Right lobe of liver (tissue), 6 donors: ENCODE measurements at regions not wholly inside any gene's neighbourhood (a gene's known extent, or its start where the extent isn't known, plus 50 kb on each side); places are given as distances from the start of the nearest gene placed in this dataset.

ENCODE experiments used
- ATAC-seq, 4 donors: fragments of 200-7000 bp; cut with Tn5 transposase; one replicate each; pipeline ENCODE4 v1.9.1; 2020; ENCODE audit warnings: mild to moderate bottlenecking in 4 of 4, moderate library complexity in 4 of 4
- DNase-seq, 3 donors: peaks; one replicate each; pipeline ENCODE4 v3.0.0-alpha.2; 2020
- H3K27ac ChIP-seq, 3 donors: fragments of 200-600 bp; one replicate each; pipeline ENCODE4 v1.8.0; 2022
- H3K27me3 ChIP-seq, 2 donors: fragments of 200-600 bp; one replicate each; pipeline ENCODE4 v1.8.0; 2022
- H3K36me3 ChIP-seq, 4 donors: fragments of 200-600 bp; sonication (generic) in 1 of 4; one replicate each; pipeline versions ENCODE4 v1.5.1 to v1.8.0; 2017 to 2022; ENCODE audit warnings: control low read depth in 1 of 4
- H3K4me1 ChIP-seq, 4 donors: fragments of 200-600 bp; sonication (generic) in 1 of 4; one replicate each; pipeline versions ENCODE4 v1.5.1 to v1.8.0; 2017 to 2022; ENCODE audit warnings: control low read depth in 1 of 4
- H3K4me3 ChIP-seq, 3 donors: fragments of 200-600 bp; one replicate each; pipeline ENCODE4 v1.8.0; 2022
- H3K9me3 ChIP-seq, 4 donors: fragments of 200-600 bp; sonication (generic) in 1 of 4; one replicate each; pipeline versions ENCODE4 v1.5.1 to v1.8.0; 2017 to 2022; ENCODE audit warnings: control low read depth in 1 of 4
- CTCF ChIP-seq, 4 donors: fragments of 200-600 bp in 3 of 4; fragments of 450-650 bp in 1 of 4; IDR thresholded peaks; one replicate each; pipeline versions ENCODE4 v1.5.1 to v1.8.0; 2016 to 2022; ENCODE audit warnings: antibody characterized with exemption in 4 of 4, mild to moderate bottlenecking in 2 of 4
- POLR2A ChIP-seq: fragments of 450-650 bp; IDR thresholded peaks from one replicate; pipeline ENCODE4 v1.6.1; 2017; ENCODE audit warnings: antibody characterized with exemption, mild to moderate bottlenecking
- WGBS: methylation state at CpG from one replicate; pipeline ENCODE4 v1.1.6; 2018; ENCODE audit warnings: low coverage, low lambda C conversion rate; ENCODE audit not compliant: insufficient coverage; ENCODE audit errors: missing lambda C conversion rate; 5-methylcytosine and 5-hydroxymethylcytosine counted together
- intact Hi-C, 2 donors: fragments of 100-400 bp; cut with DNase I; formaldehyde crosslinking; loops; one replicate each; pipeline versions ENCODE4 v1.11.2 to v1.14.1; 2022
- donor health status: DM: no; HTN: yes; CAD: no.
- donor health status: DM: no; HTN: no; CAD: no.
- donor health status: DM: no; HTN: no; CAD: no.
- donor health status: DM: no; HTN: yes; CAD: no.
- donor health status: DM: no; HTN: yes; CAD: no.

GRCh38 chr18:77708826-77709506 is 459.3 kb downstream of the GALR1 start:
- intact Hi-C loops, result no loop called here
- Histone ChIP-seq H3K27me3 (no peaks in the 10 kb centered on the region), H3K27ac (no peak overlapping the region), H3K4me1 (no peaks in the 10 kb centered on the region), H3K36me3 (no peaks in the 10 kb centered on the region), H3K9me3 (no peaks in the 10 kb centered on the region), H3K4me3 (no peak overlapping the region)
- ATAC-seq (no peak), DNase-seq (no peak)
- no peak for TF ChIP-seq CTCF (IDR thresholded peaks at IDR 0.05)
- TF ChIP-seq POLR2A, result no peak
- 44% methylated on average over 4 of the region's 4 CpGs for WGBS

GRCh38 chr18:77711096-77711495 is 461.4 kb downstream of the GALR1 start:
- intact Hi-C loops, result no loop called here
- H3K27ac ChIP-seq, result no peak overlapping the region
- no peaks in the 10 kb centered on the region for H3K36me3 ChIP-seq
- no peaks in the 10 kb centered on the region for H3K9me3 ChIP-seq
- WGBS, result 16% methylated on average over 3 of the region's 3 CpGs
- no peaks in the 10 kb centered on the region for H3K27me3 ChIP-seq
- DNase-seq (no peak), ATAC-seq (no peak)
- TF ChIP-seq CTCF (IDR thresholded peaks at IDR 0.05), result peak in 3 of 4 donors; percentile 7 to 26 (median 15)
- no peak for TF ChIP-seq POLR2A
- H3K4me3 ChIP-seq, result no peak overlapping the region
- H3K4me1 ChIP-seq, result no peaks in the 10 kb centered on the region

DNA sequence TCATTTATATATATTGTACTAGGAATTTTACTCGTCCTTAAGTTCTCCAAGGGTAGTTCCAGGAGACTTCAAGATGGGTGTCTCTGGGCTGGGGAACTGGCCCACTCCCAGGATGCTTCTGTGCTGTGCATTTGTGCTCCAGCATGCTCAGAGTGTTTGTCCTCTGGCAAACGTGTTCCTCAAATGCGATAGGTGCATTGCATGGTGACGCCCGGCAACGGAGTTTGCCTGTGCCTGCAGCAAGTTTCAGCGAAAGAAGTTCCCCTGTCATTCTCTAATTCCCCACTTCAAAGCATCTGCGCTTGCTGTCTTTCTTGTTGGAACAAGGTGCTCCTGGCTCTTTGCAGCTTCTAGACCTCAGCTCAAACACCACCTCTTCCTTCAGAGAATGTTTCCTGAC is 465.1 kb downstream of the GALR1 start:
- H3K4me3 ChIP-seq, result no peak overlapping the region
- H3K36me3 ChIP-seq, result no peaks in the 10 kb centered on the region
- H3K27ac ChIP-seq, result no peak overlapping the region
- intact Hi-C loops, result no loop called here
- DNase-seq, result no peak
- WGBS, result 46% methylated on average over 3 of the region's 8 CpGs
- no peaks in the 10 kb centered on the region for H3K4me1 ChIP-seq
- no peaks in the 10 kb centered on the region for H3K27me3 ChIP-seq
- no peaks in the 10 kb centered on the region for H3K9me3 ChIP-seq
- ATAC-seq, result no peak
- TF ChIP-seq CTCF (IDR thresholded peaks at IDR 0.05) (no peak), POLR2A (no peak)

- WGBS, result 39% methylated on average over 4 of the region's 5 CpGs
- TF ChIP-seq CTCF (IDR thresholded peaks at IDR 0.05), result no peak
- no peak for TF ChIP-seq POLR2A
- H3K9me3 ChIP-seq, result no peaks in the 10 kb centered on the region
- no peaks in the 10 kb centered on the region for H3K27me3 ChIP-seq
- ATAC-seq (no peak), DNase-seq (no peak)
- no peak overlapping the region for H3K4me3 ChIP-seq
- no peaks in the 10 kb centered on the region for H3K4me1 ChIP-seq
- intact Hi-C loops, result no loop called here
- H3K36me3 ChIP-seq, result no peaks in the 10 kb centered on the region
- H3K27ac ChIP-seq, result no peak overlapping the region
These were observed 466.6 kb downstream of the GALR1 start for GRCh38 chr18:77716282-77716681.
